Occipital lobe (tissue), 1 donor: ENCODE measurements at regions not wholly inside any gene's neighbourhood (a gene's known extent, or its start where the extent isn't known, plus 50 kb on each side); places are given as distances from the start of the nearest gene placed in this dataset.

Experiments used
- DNase-seq: peaks from one replicate; lab custom pipeline; 2025; lab: John Stamatoyannopoulos, UW

- DNase-seq = peak; percentile 11
Observed at GRCh38 chr1:218135371-218135770, 149.7 kb upstream of the RRP15 start.

GRCh38 chr1:218139761-218140160 is 145.3 kb upstream of the RRP15 start:
- no peak for DNase-seq

- no peak for DNase-seq
Observed at GRCh38 chr1:218156595-218156994, 128.5 kb upstream of the RRP15 start.

- DNase-seq = no peak
Observed at GRCh38 chr1:218163371-218163770, 121.7 kb upstream of the RRP15 start.

GRCh38 chr1:218164111-218164929 is 120.8 kb upstream of the RRP15 start:
- no peak for DNase-seq

GRCh38 chr1:218164930-218165700 is 120.0 kb upstream of the RRP15 start:
- DNase-seq = no peak

- no peak for DNase-seq
Observed at GRCh38 chr1:218165701-218166114, 119.4 kb upstream of the RRP15 start.

GRCh38 chr1:218166268-218166945 is 118.7 kb upstream of the RRP15 start:
- DNase-seq = no peak

- no peak for DNase-seq
Observed at GRCh38 chr1:218171302-218171893, 113.7 kb upstream of the RRP15 start.

GRCh38 chr1:218182455-218182854 is 102.6 kb upstream of the RRP15 start:
- DNase-seq = no peak

GRCh38 chr1:218200979-218201378 is 84.1 kb upstream of the RRP15 start:
- DNase-seq = no peak

GRCh38 chr1:218201601-218202000 is 83.5 kb upstream of the RRP15 start:
- no peak for DNase-seq

- DNase-seq = no peak
Observed at GRCh38 chr1:218205721-218206120, 79.4 kb upstream of the RRP15 start.

- no peak for DNase-seq
Observed at GRCh38 chr1:218207194-218207593, 77.9 kb upstream of the RRP15 start.

GRCh38 chr1:218209351-218209861 is 75.7 kb upstream of the RRP15 start:
- no peak for DNase-seq

- no peak for DNase-seq
Observed at GRCh38 chr1:218211241-218211640, 73.9 kb upstream of the RRP15 start.

- no peak for DNase-seq
Observed at GRCh38 chr1:218217040-218217439, 68.1 kb upstream of the RRP15 start.

- DNase-seq = no peak
Observed at GRCh38 chr1:218219460-218219859, 65.6 kb upstream of the RRP15 start.

GRCh38 chr1:218224101-218224500 is 61.0 kb upstream of the RRP15 start:
- DNase-seq = no peak

- no peak for DNase-seq
Observed at GRCh38 chr1:218226005-218226404, 59.1 kb upstream of the RRP15 start.
